ENCODE measurements at regions not wholly inside any gene's neighbourhood (a gene's known extent, or its start where the extent isn't known, plus 50 kb on each side); places are given as distances from the start of the nearest gene placed in this dataset.

DNA sequence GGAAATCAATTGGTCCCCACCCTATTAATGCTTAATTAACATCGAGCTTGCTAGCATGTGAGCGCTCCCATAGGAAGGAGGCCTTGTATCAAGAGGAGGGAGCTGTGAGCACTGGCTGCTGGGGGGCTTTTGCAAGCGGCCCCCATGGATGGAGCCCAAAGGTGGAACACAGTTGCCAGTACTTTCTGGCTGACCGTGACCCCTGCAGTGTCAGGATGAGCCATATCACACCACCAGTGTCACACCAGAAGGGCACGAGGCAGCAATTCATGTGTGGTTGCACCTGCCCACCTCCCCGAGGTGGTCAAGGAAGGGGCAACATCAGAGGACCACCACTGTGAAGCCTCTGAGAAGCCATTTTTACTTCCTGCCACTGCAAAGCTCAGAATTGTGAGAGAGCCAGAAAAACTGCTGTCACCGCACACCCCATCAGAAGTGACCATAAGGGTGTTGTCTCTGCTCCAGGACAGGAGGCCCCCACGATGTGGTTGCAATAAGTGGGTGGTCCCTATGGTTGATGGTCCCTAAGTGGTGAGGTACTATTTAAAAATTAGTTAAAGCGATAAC is 99.8 kb upstream of the RAB6C start:
- DNase-seq, result no peak

DNA sequence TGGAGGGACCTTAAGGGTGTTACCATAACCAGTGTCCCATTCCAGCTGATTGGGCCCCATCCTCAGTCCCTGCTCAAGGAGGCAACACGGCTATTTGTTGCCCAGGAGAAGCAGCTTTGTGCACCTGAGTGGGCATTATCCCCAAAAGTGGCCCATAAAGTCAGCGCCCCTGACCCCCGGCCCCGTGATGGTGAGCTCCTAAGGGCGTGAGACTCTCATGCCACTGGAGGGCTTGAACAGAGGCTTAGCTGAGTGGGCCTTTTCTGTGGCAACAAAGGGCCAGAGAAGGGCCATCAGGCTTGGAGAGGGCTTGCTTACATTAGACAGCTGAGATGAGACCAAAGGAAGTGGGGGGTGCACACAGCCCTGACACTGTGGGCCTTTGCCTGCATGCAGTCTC is 99.2 kb upstream of the RAB6C start:
- no peak for DNase-seq

DNA sequence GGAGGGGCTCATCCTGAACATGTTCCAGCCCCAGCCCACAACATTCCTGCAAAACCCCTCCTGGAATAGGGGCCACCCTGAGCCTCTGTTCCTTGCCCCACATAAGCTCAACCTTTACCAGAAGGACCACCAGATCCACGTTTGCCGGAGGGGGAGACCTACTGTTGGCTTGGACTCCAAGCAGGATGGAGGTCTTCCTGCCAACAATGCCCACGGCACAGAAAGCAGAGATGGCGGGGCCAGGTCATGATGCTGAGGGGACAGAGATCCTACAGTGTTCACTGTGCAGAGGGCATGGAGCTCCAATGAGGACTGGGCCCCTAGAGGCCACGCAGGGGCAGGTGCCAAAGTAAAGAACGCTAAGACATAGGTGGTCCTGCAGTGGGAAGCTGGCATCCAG is 98.5 kb upstream of the RAB6C start:
- no peak for DNase-seq

DNA sequence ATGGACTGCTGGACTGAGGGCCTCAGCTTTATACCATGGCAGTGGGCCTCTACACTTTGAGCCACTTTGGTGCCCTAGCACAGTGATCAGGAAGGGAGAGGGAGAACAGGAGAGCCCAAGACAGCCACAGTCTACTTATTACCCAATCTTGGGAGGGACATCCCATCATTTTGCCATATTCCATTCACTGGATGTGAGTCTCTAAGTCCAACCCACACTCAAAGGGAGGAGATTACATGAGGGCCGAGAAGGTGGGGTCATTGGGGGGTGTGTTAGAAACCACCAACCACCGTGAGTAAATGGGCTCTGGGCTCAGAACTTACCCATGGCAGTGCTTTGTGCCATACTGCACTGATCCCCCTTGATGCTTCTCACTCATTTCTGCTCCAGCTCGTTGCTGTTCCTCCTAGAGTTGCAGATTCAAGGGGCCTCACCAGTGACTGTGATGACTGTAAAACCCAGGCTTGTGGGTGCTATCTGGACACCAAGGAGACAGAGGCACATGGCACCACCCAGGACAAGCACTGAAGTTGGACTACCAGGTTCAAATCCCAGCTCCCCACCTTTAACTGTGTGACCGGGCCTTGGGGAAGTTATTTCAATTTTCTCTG is 97.6 kb upstream of the RAB6C start:
- no peak for DNase-seq

DNA sequence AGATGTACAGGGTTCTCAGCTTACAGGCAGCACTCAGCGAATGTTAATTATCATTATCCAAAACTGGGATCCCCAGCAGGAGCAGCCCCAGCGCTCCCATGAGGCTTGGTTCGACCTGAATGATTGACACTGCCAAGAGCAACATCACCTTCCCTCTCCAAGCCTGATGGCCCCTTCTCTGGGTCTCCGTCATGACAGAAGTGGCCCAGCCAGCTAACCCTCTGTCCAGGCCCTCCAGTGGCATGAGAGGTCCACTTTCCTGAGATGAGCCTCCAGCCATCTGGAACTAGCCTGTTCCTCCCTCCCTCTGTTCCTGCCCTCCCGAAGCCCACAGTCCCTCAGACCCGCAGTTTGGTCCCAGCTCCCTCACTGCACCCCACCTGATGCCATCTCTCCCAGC is 97.0 kb upstream of the RAB6C start:
- DNase-seq, result no peak

DNA sequence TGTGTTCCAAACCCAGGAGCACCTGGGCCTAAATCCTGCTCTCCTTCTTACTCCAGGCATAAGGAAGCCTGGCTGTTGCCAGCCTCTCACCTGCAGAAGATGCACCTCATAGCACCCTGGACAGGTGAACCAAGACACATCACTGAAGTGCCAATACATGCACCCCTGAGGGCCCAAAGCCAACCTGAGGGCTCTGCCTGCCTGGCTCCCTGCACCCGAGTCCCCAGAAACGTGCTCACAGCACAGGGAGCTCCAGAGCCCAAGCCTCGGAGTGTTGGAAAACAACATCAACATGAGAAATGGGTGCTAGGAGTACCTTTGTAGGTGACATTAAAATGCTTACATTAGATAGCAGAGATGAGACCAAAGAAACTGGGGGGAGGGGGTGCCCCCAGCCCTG is 96.3 kb upstream of the RAB6C start:
- DNase-seq, result no peak

DNA sequence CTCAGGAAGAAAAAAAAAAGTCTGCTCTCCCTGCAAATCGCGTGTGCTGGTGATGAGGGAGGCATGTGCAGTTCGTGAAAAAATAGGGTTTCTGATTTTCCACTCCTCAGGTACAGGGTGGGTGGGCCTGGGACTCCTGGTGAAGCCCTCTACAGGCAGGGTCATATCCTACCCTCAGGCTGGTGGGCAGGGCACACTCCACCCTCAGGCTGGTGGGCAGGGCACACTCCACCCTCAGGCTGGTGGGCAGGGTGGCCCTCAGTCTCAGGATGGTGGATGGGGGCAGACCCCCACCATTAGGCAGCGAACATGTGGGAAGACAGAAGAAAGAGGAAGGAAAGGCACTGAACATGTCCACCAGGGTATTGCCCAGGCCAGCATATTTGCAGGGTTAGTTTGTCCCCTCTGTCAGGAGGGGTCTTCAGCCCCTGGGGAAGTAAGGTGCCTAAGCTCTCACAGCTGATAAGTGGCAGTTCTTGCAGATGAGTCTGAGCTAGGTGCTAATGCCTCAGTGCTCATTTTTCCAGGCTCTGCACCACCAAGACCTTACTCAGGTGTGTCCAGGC is 95.2 kb upstream of the RAB6C start:
- DNase-seq, result no peak

DNA sequence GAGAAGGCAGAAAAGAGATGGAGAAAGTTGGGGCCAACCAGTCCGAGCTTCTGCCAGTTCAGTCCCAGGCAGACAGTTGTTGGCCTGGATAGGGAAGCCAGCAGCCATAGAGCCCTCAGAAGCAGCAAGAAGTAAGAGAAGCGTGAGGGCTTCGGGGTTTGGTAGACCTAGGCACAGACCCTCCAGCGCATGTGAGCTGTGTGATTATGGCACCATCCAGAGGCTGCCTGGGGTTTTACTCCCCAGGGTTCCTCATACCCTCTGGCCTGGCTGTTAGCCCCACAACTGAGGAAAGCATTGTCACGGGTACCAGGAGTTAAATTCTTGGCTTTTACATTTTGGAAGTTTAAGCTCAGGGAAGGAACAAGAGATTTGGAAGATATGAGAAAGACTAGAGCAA is 93.7 kb upstream of the RAB6C start:
- DNase-seq, result no peak

DNA sequence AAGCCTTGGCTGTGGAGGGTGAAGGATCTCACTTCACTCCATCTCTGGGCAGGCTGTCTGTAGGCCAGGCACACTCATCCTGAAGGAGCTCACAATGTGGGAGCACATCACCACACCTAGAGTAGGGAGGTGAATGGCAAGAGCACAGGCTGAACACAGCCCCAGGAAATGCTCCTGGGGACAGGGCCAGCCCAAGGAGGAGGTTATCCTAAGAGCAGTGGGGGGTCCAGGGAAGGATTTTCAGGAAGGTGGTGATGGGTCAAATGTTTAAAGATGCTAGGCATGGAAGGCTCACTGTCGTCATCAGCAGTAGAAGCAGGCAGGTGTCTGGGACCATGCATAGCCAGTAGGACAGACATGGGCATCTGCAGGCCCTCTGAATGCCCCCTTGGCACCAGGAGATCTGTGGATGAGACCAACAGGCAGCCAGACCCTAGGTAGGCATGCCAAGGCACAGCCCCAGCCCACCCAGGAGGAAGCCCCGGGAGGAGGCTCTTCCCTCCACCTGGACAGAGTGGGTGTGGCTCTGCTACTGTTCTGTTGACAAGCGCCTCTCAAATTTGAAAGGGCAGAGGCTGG is 91.7 kb upstream of the RAB6C start:
- DNase-seq, result no peak

DNA sequence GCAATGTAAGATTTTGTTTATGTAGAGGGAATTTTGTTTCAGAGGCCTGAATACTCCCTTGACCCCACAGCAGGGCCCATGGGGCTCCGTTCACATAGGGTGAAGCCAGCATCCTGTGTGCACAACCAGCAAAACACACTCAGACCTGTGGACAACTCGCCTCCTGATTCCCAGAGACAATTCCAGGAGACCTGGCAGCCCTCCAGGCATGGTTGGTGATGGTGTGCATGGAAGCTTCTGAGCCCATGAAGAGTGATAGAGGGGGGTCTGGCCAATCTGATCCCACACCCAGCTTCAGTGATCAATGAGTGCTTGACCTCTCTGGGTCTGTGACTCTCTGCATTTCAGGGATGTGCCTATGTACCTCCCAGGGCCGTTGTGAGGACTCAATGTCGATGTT is 91.0 kb upstream of the RAB6C start:
- DNase-seq, result no peak

DNA sequence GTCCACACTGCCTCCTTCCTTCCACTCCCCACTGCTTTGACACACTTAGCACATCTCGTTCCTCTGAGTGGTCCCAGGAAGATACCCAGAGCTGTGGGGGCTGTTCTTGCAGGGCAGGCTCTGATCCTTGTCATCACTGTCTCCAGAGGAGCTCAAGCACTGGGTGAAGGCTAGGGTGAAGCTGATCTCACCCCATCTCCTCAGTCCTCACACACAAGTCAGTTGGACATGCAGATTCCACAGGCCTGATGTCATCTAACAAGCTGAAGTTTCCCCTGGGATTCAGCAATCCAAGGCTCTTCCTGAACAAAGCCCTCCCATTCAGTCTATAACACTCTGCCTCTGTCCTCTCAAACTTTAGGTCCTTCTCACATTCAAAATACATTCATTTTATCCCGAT is 90.6 kb upstream of the RAB6C start:
- no peak for DNase-seq

DNA sequence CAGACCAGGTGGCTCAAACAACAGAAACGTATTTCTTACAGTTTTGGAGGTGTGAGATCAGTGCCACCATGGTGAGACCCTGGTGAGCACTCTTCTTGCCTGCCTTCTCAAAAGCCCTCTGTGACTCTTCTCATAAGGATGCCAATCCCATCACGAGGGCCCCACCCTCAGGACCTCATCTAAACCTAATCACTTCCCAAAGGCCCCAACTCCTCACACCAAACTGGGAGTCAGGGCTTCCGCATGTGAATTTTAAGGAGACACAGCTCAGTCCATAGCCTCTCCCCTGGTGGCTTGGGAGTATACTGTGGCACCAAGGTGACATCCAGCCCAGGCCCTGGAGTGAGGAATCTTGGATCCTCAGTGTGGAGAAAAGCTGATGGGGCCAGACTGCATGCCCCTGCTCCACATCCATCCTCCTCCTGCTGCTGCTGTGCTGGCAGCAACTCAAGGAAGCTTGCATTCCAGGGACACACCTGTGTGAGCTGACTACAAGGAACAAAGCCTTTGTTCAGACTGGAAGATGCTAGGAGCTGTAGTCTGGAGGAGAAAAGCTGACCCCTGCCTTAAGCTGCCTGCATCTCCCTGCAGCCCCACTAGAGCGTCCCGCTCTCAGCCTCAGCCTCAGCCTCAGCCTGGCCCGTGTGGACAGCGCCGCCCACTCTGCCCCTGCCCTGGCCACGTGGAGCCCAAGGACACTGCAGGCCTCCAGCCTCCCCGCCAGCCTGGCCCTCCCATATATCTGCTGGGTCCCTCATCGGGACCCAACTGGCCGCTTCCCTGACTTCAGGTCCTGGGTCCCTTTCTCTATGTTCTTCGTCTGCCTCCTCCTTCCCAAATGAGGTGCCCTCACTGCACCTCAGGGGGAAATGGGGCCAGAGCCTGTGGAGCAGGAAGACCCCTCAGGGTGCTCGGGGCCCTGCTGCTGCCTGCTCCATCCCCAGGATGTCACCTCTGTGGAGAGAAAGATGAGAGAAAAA is 87.8 kb upstream of the RAB6C start:
- DNase-seq, result no peak

DNA sequence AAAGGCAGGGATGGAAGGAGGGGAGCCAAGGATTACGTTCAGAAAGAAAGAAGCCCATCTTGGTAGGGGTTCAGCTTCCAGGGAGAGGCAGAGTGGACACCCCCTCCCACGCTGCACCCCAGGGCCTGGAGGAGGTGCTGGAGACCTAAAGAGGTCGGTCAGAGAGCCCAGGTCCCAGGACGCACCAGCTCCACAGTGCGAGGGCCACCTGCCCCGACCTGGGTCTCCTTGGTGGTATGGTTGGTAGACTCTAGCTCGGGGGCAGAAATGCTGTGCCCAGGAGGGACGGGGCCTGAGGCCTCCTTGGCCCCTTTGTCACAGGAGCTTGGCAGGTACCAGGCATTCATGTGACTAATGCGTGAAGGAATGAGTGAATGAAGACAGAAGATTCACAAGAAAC is 87.1 kb upstream of the RAB6C start:
- no peak for DNase-seq

DNA sequence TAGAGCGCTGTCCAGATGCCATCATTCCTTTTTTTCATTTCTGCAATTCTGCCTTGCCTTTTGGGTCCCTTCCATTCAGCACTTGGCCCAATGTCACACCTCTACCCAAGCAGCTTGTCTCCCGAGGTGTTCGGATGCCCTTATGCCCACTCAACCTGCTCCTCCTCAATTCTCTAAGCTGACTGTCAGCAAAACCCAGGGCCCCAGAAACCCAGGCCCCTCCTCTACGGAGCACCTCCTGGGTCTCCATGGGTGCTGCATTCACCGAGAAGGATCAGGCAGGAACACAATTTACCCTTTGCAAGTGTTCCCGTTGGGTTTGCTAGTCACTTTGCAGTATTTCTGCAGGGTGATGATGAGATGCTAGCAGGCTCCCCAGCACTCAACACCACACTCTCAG is 86.7 kb upstream of the RAB6C start:
- DNase-seq, result no peak

DNA sequence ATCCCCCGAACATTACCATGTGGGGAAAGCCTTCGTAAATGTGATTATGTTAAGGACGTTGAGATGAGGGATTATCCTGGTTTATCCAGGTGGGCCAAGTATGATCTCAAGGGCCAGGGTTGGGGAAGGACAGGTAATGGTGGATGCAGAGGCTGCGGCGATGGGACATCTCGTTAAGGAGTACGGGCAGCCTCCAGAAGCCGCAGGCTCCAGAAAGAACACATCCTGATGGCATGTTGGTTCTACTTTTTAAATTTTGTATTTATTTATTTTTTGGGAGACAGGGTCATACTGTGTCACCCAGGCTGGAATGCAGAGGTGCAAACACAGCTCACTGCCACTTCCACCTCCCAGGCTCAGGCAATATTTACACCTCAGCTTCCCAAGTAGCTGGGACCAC is 86.2 kb upstream of the RAB6C start:
- DNase-seq, result no peak

DNA sequence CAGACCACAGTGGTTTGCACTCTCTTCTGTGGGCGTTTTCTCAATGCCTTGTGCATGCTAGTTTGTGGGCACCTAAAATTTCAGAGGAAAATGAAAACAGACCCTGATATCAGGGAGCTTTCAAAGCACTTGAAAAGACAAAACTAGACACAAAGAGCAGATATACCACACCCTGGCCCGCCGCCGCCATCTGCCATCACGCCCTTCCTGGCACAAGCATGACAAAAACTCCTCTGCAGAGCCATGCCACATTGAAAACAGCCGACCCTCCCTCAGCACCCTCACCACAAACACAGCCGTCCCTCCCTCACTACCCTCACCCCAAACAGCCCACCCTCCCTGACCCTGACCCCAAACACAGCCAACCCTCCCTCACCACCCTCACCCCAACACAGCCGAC is 84.8 kb upstream of the RAB6C start:
- DNase-seq, result no peak

DNA sequence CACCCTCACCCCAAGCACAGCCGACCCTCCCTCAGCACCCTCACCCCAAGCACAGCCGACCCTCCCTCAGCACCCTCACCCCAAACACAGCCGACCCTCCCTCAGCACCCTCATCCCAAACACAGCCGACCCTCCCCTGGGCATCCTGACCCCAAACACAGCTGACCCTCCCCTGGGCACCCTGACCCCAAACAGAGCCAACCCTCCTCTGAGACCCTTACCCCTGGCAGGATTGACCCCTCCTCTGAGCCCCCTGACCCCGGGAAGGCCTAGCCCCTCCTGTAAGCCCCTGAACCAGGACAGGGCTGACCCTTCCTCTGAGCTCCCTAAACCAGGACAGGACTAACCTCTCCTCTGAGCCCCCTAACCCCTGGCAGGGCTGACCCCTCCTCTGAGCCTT is 84.4 kb upstream of the RAB6C start:
- DNase-seq, result no peak

DNA sequence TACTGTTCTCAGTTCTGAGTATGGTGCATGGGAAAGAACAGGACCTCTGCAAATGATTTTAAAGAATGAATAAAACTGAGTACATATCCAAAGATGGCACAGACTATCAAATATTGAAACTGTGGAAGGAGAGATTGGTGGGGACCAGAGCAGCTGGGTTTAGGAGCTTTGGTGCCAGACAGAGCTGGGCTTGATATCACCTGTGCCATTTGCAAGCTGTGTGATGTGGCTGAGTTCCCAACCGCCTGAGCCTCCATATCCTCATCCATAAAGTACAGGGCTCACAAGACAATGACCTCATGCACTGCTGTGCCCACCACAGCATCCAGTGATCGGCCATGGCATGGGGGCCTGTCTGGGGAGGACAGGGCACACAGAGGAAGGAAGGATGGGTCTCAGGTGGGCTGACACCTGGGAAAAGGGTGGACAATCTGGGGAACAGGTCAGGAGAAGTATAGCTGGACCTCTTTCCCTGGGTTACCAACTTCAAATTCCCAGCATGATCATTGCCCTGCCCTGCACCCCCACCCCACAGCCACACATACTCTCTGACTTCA is 83.9 kb upstream of the RAB6C start:
- DNase-seq, result no peak

DNA sequence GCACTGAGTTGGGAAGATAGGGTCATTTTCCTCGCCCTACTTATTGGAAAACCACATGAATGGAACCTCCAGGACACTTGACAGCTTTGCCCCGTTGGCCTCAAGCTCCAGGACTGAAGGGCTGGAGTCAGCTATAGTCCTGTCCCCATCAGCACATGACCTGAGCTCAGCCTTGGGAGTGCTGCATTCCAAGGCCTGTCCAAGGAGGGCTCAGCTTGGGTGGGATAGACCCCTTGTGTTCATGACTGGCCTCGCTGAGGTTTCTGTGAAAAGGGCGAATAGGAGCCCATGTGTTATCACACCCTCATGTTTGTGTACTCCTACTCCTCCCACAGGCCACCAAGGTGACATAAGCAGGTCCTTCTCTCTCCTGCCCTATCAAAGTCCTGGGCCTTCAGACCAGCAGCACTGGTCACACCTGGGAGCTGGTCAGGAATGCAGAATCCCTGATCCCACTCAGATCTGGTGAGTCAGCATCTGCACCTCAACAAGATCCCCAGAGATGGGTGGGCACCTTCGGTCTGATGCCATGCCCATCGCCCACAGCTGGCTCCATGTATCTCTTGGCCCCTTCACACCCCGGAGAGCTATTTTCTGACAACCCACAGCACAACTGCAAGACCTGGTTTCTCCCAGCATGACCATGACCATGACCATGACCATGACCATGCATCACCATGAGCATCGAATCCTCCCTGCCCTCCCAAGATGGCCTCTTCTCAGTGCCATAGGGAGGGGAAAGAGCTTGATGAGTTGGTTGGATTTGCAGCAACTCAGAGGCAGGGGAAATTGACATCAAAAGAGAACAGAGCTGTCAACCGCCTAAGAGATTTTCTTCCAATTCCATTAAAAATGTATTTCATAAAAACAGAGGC is 83.0 kb upstream of the RAB6C start:
- no peak for DNase-seq

DNA sequence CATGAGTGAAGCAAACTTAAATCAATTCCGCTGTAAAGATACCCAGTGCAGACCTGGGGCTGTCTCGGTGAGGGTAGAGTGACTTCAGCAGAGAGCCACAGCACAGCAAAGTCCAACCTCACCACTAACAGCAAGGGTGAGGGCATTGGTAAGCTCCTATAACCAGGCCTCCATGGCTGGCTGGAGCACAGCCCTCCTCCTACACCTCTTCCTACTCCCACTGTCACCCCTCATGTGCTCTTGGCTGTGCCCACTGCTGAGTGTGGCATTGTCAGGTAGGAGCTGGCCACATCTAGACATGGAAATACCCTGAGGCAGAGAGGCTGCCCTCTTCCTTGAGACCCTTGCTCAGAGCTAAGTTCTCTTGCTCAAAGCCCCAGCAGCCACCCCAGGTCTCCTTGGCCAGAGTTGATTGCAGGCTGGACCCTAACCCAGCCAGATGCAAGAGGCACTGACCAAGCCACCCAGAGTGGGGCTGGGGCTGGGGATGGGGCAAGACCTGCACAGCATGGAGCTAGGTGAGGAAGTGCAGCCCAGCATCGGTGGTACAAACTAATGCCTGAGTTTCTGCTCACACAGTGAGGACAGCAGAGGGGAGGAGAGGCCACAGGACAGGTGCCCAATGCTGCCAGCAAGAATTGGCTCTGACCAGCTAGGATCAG is 77.6 kb upstream of the RAB6C start:
- DNase-seq, result no peak

DNA sequence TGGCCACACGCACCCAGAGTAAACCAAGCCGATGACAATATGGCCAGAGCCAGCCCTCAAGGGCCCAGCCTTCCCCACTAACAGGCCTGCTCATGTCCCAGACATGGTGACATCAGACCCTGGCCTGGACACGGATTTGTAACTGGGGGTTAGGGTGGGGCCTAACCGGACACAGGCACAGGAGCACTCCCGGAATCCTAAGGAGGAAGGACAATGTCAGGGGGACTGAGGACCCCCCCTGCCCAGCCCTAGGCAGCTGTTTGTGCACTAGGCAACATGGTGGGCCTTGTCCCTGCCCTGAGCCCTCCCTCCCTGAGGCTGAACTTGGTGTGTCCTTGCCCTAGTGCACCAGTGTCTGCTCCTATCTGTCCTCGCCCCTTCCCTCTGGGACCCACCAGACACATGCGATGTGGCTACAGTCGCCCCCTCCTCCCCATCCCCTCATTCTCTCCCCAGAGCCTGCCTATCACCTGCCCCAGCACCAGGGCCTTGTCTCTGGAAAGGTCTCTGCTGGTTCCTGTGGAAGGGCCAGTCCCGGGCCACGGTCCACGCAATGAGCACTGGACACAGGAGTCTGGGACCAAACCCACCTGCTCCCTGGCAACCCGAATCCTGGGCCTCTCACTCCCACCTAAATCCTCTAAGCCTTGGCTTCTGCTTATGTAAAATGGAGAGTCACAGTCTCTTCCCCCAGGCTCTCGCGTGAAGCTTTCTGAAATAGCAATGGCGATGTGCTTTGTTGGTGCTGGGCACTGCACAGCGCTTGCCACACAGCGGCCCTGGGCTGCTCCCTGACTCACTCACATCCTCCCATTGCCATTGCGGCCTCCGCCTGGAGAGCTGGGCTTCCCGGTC is 76.5 kb upstream of the RAB6C start:
- no peak for DNase-seq

All from CD4-positive, alpha-beta T cell treated with Interferon gamma for 1 hour (primary cell).